ENCODE measurements at regions not wholly inside any gene's neighbourhood (a gene's known extent, or its start where the extent isn't known, plus 50 kb on each side); places are given as distances from the start of the nearest gene placed in this dataset.

DNA sequence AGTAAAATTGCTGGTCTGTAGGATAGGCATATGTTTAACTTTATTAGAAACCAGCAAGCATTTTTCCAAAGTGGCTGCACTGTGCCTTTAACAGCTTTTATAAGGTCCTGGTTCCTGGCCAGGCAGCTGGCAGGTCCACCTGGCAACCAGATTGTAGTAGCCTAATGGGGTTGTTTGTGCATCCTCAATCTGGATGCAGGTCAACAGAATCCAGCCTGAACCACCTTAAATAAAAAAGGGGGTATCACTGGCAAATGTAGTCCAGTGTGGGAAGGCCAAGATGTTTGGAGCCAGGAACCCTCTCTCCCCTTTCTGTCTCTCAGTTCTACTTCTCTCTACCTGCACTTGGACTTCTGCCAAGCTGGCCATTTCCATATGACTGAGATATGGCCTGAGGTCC is 200.3 kb downstream of the ZNF621 start:
- TF ChIP-seq, protein P1, sequence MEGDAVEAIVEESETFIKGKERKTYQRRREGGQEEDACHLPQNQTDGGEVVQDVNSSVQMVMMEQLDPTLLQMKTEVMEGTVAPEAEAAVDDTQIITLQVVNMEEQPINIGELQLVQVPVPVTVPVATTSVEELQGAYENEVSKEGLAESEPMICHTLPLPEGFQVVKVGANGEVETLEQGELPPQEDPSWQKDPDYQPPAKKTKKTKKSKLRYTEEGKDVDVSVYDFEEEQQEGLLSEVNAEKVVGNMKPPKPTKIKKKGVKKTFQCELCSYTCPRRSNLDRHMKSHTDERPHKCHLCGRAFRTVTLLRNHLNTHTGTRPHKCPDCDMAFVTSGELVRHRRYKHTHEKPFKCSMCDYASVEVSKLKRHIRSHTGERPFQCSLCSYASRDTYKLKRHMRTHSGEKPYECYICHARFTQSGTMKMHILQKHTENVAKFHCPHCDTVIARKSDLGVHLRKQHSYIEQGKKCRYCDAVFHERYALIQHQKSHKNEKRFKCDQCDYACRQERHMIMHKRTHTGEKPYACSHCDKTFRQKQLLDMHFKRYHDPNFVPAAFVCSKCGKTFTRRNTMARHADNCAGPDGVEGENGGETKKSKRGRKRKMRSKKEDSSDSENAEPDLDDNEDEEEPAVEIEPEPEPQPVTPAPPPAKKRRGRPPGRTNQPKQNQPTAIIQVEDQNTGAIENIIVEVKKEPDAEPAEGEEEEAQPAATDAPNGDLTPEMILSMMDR (IDR thresholded peaks at IDR 0.05; ENCODE audit: insufficient read depth, low read length) = no peak
- no peak for TF ChIP-seq POLR2AphosphoS5 (IDR thresholded peaks at IDR 0.05; ENCODE audit: low read depth)
